Upper lobe of right lung (tissue), 1 donor: ENCODE measurements at regions not wholly inside any gene's neighbourhood (a gene's known extent, or its start where the extent isn't known, plus 50 kb on each side); places are given as distances from the start of the nearest gene placed in this dataset.

ENCODE experiments used
- ATAC-seq: fragments of 200-7000 bp; cut with Tn5 transposase; one replicate; pipeline ENCODE4 v1.9.1; 2020; ENCODE audit warnings: mild to moderate bottlenecking, moderate library complexity
- DNase-seq: peaks from one replicate; pipeline ENCODE4 v3.0.0-alpha.2; 2020
- H3K27ac ChIP-seq: fragments of 200-600 bp; one replicate; pipeline ENCODE4 v1.8.0; 2022
- H3K27me3 ChIP-seq: fragments of 200-600 bp; one replicate; pipeline ENCODE4 v1.8.0; 2022; ENCODE audit warnings: mild to moderate bottlenecking
- H3K36me3 ChIP-seq: fragments of 200-600 bp; one replicate; pipeline ENCODE4 v1.8.0; 2022
- H3K4me1 ChIP-seq: fragments of 200-600 bp; one replicate; pipeline ENCODE4 v1.8.0; 2022
- H3K4me3 ChIP-seq: fragments of 200-600 bp; one replicate; pipeline ENCODE4 v1.8.0; 2022; ENCODE audit warnings: mild to moderate bottlenecking
- H3K9me3 ChIP-seq: fragments of 200-600 bp; one replicate; pipeline ENCODE4 v1.8.0; 2022
- intact Hi-C: fragments of 100-400 bp; cut with DNase I; formaldehyde crosslinking; loops from one replicate; pipeline ENCODE4 v1.11.0; 2022
- TF ChIP-seq, protein P1 (sequence below): fragments of 200-600 bp; IDR thresholded peaks from one replicate; pipeline ENCODE4 v1.8.0; 2022; ENCODE audit warnings: antibody characterized with exemption
- donor health status: DM: no; HTN: yes; CAD: no; lungs with severe emphysema.

- Histone ChIP-seq H3K36me3 (no peaks in the 10 kb centered on the region), H3K4me1 (no peaks in the 10 kb centered on the region), H3K27me3 (no peaks in the 10 kb centered on the region), H3K9me3 (no peaks in the 10 kb centered on the region), H3K4me3 (no peak overlapping the region), H3K27ac (no peak overlapping the region)
- TF ChIP-seq, protein P1, sequence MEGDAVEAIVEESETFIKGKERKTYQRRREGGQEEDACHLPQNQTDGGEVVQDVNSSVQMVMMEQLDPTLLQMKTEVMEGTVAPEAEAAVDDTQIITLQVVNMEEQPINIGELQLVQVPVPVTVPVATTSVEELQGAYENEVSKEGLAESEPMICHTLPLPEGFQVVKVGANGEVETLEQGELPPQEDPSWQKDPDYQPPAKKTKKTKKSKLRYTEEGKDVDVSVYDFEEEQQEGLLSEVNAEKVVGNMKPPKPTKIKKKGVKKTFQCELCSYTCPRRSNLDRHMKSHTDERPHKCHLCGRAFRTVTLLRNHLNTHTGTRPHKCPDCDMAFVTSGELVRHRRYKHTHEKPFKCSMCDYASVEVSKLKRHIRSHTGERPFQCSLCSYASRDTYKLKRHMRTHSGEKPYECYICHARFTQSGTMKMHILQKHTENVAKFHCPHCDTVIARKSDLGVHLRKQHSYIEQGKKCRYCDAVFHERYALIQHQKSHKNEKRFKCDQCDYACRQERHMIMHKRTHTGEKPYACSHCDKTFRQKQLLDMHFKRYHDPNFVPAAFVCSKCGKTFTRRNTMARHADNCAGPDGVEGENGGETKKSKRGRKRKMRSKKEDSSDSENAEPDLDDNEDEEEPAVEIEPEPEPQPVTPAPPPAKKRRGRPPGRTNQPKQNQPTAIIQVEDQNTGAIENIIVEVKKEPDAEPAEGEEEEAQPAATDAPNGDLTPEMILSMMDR, result no peak
- DNase-seq, result no peak
- intact Hi-C loops, result no loop called here
- ATAC-seq, result no peak
Observed at GRCh38 chr7:81877890-81878289, 108.0 kb upstream of the HGF start.

DNA sequence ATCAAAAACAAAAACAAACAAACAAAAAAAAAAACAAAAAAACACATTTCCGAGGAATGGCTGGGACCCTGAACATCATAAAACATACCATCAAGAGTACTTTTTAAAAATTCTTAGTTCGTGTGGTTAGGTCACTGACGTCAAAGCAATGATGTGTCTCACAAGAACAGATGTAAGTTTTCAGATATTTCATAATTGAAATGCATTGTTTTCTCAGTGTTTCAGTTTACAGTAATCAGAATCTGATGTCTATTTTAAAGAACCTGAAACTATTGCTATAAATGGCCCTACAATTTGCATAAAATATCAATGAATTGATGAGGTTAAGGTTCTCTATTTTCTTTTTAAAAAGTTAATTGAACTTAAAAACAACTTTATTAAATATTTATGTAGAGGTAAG, 103.7 kb upstream of the HGF start:
- intact Hi-C loops, result no loop called here
- DNase-seq (no peak), ATAC-seq (no peak)
- Histone ChIP-seq H3K27ac (no peak overlapping the region), H3K27me3 (no peaks in the 10 kb centered on the region), H3K36me3 (no peaks in the 10 kb centered on the region), H3K4me1 (no peaks in the 10 kb centered on the region), H3K4me3 (no peak overlapping the region), H3K9me3 (no peaks in the 10 kb centered on the region)
- TF ChIP-seq, protein P1, result no peak

DNA sequence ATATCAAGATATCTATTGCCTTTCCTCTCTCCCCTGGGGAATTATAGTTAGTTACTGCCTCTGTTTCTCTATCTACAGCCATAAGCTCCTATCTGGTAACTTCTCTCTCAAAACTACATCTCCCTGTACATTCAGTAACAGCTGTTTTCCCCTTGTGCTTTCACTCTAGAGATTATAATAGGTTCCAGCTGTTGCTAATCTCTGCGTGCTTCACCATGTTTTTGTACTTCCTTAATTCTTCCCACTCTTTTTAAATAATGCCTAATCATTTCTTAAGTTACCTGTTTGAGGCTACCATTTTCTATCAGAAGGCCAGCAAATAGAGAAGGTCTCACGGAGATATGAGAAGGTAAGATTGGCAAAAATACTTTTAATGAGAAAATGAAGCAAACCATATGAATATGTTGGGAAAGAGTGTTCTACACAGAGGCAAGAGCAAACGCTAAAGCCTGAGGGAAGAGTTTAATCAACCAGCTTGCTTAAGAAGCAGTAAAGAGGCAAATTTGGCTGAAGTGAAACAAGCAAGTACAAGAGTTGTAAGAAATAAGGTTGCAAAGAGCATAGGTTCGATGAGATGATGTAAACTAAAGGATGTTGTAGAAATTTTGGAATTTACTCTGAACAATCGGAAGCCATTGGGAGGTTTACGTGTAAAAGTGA, 101.9 kb upstream of the HGF start:
- Histone ChIP-seq H3K27ac (no peak overlapping the region), H3K4me3 (no peak overlapping the region), H3K36me3 (no peaks in the 10 kb centered on the region), H3K9me3 (no peaks in the 10 kb centered on the region), H3K27me3 (no peaks in the 10 kb centered on the region), H3K4me1 (no peaks in the 10 kb centered on the region)
- intact Hi-C loops, result no loop called here
- no peak for ATAC-seq
- TF ChIP-seq, protein P1, result no peak
- DNase-seq, result no peak

- Histone ChIP-seq H3K4me3 (no peak overlapping the region), H3K27ac (no peak overlapping the region), H3K27me3 (no peaks in the 10 kb centered on the region), H3K9me3 (no peaks in the 10 kb centered on the region), H3K4me1 (no peaks in the 10 kb centered on the region), H3K36me3 (no peaks in the 10 kb centered on the region)
- no peak for DNase-seq
- intact Hi-C loops, result no loop called here
- TF ChIP-seq, protein P1, result no peak
- ATAC-seq, result no peak
Observed at GRCh38 chr7:81870608-81871007, 100.8 kb upstream of the HGF start.

DNA sequence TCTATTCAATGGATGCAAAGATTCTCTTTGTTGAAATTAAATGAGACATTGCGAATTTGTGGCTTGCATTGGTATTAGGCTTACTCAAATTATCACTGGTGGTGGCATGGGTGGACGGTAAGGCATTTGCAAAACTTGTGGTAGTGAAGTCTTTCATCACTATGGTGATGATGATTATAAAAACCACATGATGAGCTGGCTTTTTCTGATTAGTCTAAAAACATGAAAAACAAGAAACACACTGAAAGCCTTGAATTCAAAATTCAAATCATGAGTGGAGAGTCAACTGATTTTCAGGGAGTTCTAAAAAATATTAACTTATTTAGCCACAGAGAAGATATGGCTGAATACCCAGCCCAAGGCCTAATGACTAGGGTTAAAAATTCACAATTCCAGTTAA, 99.8 kb upstream of the HGF start:
- intact Hi-C loops, result no loop called here
- no peaks in the 10 kb centered on the region for H3K36me3 ChIP-seq
- ATAC-seq (no peak), DNase-seq (no peak)
- no peaks in the 10 kb centered on the region for H3K27me3 ChIP-seq
- H3K27ac ChIP-seq, result no peak overlapping the region
- no peaks in the 10 kb centered on the region for H3K9me3 ChIP-seq
- TF ChIP-seq, protein P1, result no peak
- H3K4me3 ChIP-seq, result no peak overlapping the region
- no peaks in the 10 kb centered on the region for H3K4me1 ChIP-seq

DNA sequence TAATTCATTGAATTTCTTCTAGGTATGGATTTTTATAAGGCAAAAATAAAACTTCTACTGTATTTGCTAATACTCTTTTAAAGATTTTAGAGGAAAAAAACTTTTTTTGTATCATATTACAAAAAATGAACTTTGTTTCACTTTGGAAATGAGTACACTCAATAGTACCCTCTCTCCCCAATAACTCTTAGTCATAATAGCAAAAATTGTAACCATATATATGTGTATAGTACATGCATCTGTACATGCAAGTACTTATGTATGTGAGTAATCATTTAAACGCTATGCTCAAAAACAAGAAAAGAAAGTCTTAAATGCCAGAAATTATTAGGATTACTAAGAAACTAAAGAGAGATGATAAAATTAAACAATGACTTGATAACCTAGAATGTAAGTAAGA, 95.9 kb upstream of the HGF start:
- no peak for DNase-seq
- no peaks in the 10 kb centered on the region for H3K36me3 ChIP-seq
- no peaks in the 10 kb centered on the region for H3K4me1 ChIP-seq
- no peaks in the 10 kb centered on the region for H3K9me3 ChIP-seq
- TF ChIP-seq, protein P1, result no peak
- H3K27ac ChIP-seq, result no peak overlapping the region
- H3K4me3 ChIP-seq, result no peak overlapping the region
- ATAC-seq, result no peak
- no peaks in the 10 kb centered on the region for H3K27me3 ChIP-seq
- intact Hi-C loops, result no loop called here
